HEK293 (cell line): ENCODE measurements at regions not wholly inside any gene's neighbourhood (a gene's known extent, or its start where the extent isn't known, plus 50 kb on each side); places are given as distances from the start of the nearest gene placed in this dataset.

Experiments used
- CTCF ChIA-PET: fragments of 350-600 bp; formaldehyde crosslinking; extraction: SDS; loops from one replicate; lab custom pipeline; 2021; ENCODE audit warnings: antibody characterized with exemption; lab: Yijun Ruan, JAX
- POLR2A ChIA-PET: fragments of 300-600 bp; formaldehyde crosslinking; extraction: SDS; loops from one replicate; lab custom pipeline; 2020; ENCODE audit warnings: antibody characterized with exemption, inconsistent platforms; lab: Yijun Ruan, JAX
- H3K27ac ChIP-seq: fragments of 200-500 bp; sonication (Bioruptor generic); 2 replicates; pipeline ENCODE4 v1.5.1; 2014; ENCODE audit warnings: low read depth, low read length, control low read depth, inconsistent platforms; ENCODE audit errors: extremely low read depth
- H3K36me3 ChIP-seq, 2 experiments: fragments of 200-500 bp in 1 of 2; sonication (Bioruptor generic) in 1 of 2; 1 replicate in 1 of 2; 2 replicates in 1 of 2; pipeline ENCODE4 v1.5.1; 2014 to 2017; ENCODE audit warnings: inconsistent platforms in 2 of 2, low read length in 2 of 2; ENCODE audit not compliant: control insufficient read depth in 2 of 2, insufficient read depth in 1 of 2
- H3K4me1 ChIP-seq: fragments of 200-500 bp; sonication (Bioruptor generic); 2 replicates; pipeline ENCODE4 v1.5.1; 2014; ENCODE audit warnings: mild to moderate bottlenecking, low read length, inconsistent platforms; ENCODE audit not compliant: control insufficient read depth, insufficient read depth
- H3K4me3 ChIP-seq: 2 replicates; pipeline ENCODE4 v1.5.1; 2011; ENCODE audit warnings: low read depth, mild to moderate bottlenecking, control low read depth, low read length, moderate library complexity
- H3K9me3 ChIP-seq: fragments of 200-500 bp; sonication (Bioruptor generic); 2 replicates; pipeline ENCODE4 v1.5.1; 2014; ENCODE audit warnings: low read depth, low read length, inconsistent platforms; ENCODE audit not compliant: control insufficient read depth, insufficient read depth
- KLF10 ChIP-seq: fragments of 450-650 bp; IDR thresholded peaks from 2 replicates; pipeline ENCODE4 v1.5.1; 2018; ENCODE audit warnings: missing biosample characterization, mild to moderate bottlenecking, missing genetic modification characterization
- KLF16 ChIP-seq: fragments of 450-650 bp; formaldehyde crosslinking; IDR thresholded peaks from 2 replicates; pipeline ENCODE4 v1.5.1; 2017; ENCODE audit warnings: missing biosample characterization, missing genetic modification characterization
- SETDB1 ChIP-seq: IDR thresholded peaks from one replicate; pipeline ENCODE4 v1.6.1; 2017; ENCODE audit warnings: mild to moderate bottlenecking, low read length, moderate library complexity, mixed read lengths; ENCODE audit not compliant: insufficient read length
- TSHZ1 ChIP-seq: fragments of 450-650 bp; formaldehyde crosslinking; IDR thresholded peaks from 2 replicates; pipeline ENCODE4 v1.5.1; 2016; ENCODE audit warnings: missing biosample characterization, missing genetic modification characterization, borderline replicate concordance
- ZBTB17 ChIP-seq: fragments of 450-650 bp; formaldehyde crosslinking; IDR thresholded peaks from 2 replicates; pipeline ENCODE4 v1.5.1; 2016; ENCODE audit warnings: missing biosample characterization, missing genetic modification characterization
- ZNF16 ChIP-seq: fragments of 450-650 bp; formaldehyde crosslinking; IDR thresholded peaks from 2 replicates; pipeline ENCODE4 v1.5.1; 2016; ENCODE audit warnings: low read depth, missing biosample characterization, missing genetic modification characterization
- ZNF174 ChIP-seq: fragments of 450-650 bp; formaldehyde crosslinking; IDR thresholded peaks from 2 replicates; pipeline ENCODE4 v1.5.0; 2017; ENCODE audit warnings: missing biosample characterization, mild to moderate bottlenecking, missing genetic modification characterization
- ZNF311 ChIP-seq: fragments of 450-650 bp; formaldehyde crosslinking; IDR thresholded peaks from 2 replicates; pipeline ENCODE4 v1.5.1; 2017; ENCODE audit warnings: missing biosample characterization, missing genetic modification characterization, borderline replicate concordance
- ZNF398 ChIP-seq: fragments of 450-650 bp; formaldehyde crosslinking; IDR thresholded peaks from 2 replicates; pipeline ENCODE4 v1.5.1; 2017; ENCODE audit warnings: missing biosample characterization, missing genetic modification characterization
- ZNF558 ChIP-seq: fragments of 450-650 bp; formaldehyde crosslinking; IDR thresholded peaks from 2 replicates; pipeline ENCODE4 v1.5.1; 2016; ENCODE audit warnings: missing biosample characterization, missing genetic modification characterization
- ZNF623 ChIP-seq: fragments of 450-650 bp; formaldehyde crosslinking; IDR thresholded peaks from 2 replicates; pipeline ENCODE4 v1.5.1; 2016; ENCODE audit warnings: missing biosample characterization, missing genetic modification characterization
- ZNF639 ChIP-seq: fragments of 450-650 bp; formaldehyde crosslinking; IDR thresholded peaks from 2 replicates; pipeline ENCODE4 v1.5.1; 2016; ENCODE audit warnings: missing biosample characterization, missing genetic modification characterization
- ZNF654 ChIP-seq: fragments of 450-650 bp; formaldehyde crosslinking; IDR thresholded peaks from 2 replicates; pipeline ENCODE4 v1.5.1; 2016; ENCODE audit warnings: low read depth, missing biosample characterization, missing genetic modification characterization
- ZNF707 ChIP-seq: fragments of 450-650 bp; formaldehyde crosslinking; IDR thresholded peaks from 2 replicates; pipeline ENCODE4 v1.5.1; 2016; ENCODE audit warnings: missing biosample characterization, missing genetic modification characterization

- TF ChIP-seq ZNF639: no peak
- TF ChIP-seq ZNF558 (tag by site-specific recombination): no peak
- no peak for TF ChIP-seq SETDB1
Measured at GRCh38 chr1:89453123-89453972, 71.3 kb upstream of the LRRC8B start (continued).

GRCh38 chr1:89454845-89455521 is 69.6 kb upstream of the LRRC8B start:
- no peak overlapping the region for H3K4me3 ChIP-seq
- TF ChIP-seq ZNF654 (peak; percentile 83), ZBTB17 (tag by site-specific recombination) (0 out of 2 replicates have a peak, but pooled peaks have one; percentile 16), ZNF174 (tag by site-specific recombination) (no peak)
- H3K27ac ChIP-seq: no peak overlapping the region
- no peaks in the 10 kb centered on the region for H3K36me3 ChIP-seq
- H3K4me1 ChIP-seq: no peaks in the 10 kb centered on the region
- CTCF ChIA-PET: interaction anchor here (0.7 to 2.4 kb wide), 8 partner anchors 10 to 519 kb away, joined by 3 to 27 read pairs (median 3); no protein-coding TSS in a partner anchor
- H3K9me3 ChIP-seq: no peaks in the 10 kb centered on the region
- POLR2A ChIA-PET: no interaction called here

- CTCF ChIA-PET: interaction anchor here (0.6 to 2.8 kb wide), 4 partner anchors 8 to 473 kb away, joined by 3 to 15 read pairs (median 6); no protein-coding TSS in a partner anchor
- no peaks in the 10 kb centered on the region for H3K4me1 ChIP-seq
- no peak overlapping the region for H3K27ac ChIP-seq
- H3K9me3 ChIP-seq: no peaks in the 10 kb centered on the region
- H3K4me3 ChIP-seq: no peak overlapping the region
- POLR2A ChIA-PET: no interaction called here
- H3K36me3 ChIP-seq: no peaks in the 10 kb centered on the region
- no peak for TF ChIP-seq ZNF623 (tag by site-specific recombination)
- no peak for TF ChIP-seq KLF10
- no peak for TF ChIP-seq KLF16
- no peak for TF ChIP-seq ZNF16 (tag by site-specific recombination)
Measured at GRCh38 chr1:89457046-89457445, 67.6 kb upstream of the LRRC8B start.

GRCh38 chr1:89459081-89459480 is 65.5 kb upstream of the LRRC8B start:
- TF ChIP-seq ZNF707 (no peak), ZNF311 (tag by site-specific recombination) (no peak), TSHZ1 (tag by site-specific recombination) (no peak), ZNF398 (tag by site-specific recombination) (no peak)
- POLR2A ChIA-PET: no interaction called here
- Histone ChIP-seq H3K36me3 (no peaks in the 10 kb centered on the region), H3K4me3 (no peak overlapping the region), H3K27ac (no peak overlapping the region), H3K4me1 (no peaks in the 10 kb centered on the region), H3K9me3 (no peaks in the 10 kb centered on the region)
- CTCF ChIA-PET: interaction anchor here (1.2 kb wide), 1 partner anchor 486 kb away, joined by 4 read pairs; no protein-coding TSS in a partner anchor
